Activated CD8-positive, alpha-beta memory T cell treated with anti-CD3 and anti-CD28 coated beads, Interleukin-2, amount 50 U/mL, for 24 hours (primary cell): ENCODE measurements at regions not wholly inside any gene's neighbourhood (a gene's known extent, or its start where the extent isn't known, plus 50 kb on each side); places are given as distances from the start of the nearest gene placed in this dataset.
"Not testable (repeated sequence)": the region's sequence is repeated elsewhere in the genome, so short reads cannot be mapped to it uniquely, and the experiment has no call there.

Experiments used
- DNase-seq: peaks from one replicate; pipeline ENCODE4 v3.0.0-alpha.2; 2020; ENCODE audit errors: extremely low read depth

DNA sequence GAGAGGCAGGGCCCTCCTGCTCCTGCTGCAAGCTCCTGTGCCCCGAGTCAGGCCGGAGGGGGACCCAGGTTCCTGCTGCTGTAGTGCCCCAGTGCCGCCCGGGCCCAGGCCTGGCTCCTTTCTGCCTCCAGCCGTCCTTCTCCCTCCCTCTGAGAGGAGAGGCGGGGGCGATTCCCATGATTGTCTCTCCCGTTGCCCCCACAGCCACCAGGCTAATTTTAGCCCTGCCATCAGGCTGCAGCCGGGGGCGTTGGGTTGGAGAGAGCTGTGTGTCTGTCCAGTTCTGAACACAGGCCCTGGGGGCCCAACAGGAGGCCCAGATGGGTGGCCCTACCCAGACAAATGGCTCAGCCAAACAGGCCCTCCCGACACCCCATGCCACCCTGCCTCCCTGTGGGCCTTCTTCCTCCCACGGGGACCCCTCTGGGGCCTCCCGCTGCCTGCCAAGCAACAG is 214.8 kb downstream of the TBC1D2B start:
- DNase-seq: no peak

DNA sequence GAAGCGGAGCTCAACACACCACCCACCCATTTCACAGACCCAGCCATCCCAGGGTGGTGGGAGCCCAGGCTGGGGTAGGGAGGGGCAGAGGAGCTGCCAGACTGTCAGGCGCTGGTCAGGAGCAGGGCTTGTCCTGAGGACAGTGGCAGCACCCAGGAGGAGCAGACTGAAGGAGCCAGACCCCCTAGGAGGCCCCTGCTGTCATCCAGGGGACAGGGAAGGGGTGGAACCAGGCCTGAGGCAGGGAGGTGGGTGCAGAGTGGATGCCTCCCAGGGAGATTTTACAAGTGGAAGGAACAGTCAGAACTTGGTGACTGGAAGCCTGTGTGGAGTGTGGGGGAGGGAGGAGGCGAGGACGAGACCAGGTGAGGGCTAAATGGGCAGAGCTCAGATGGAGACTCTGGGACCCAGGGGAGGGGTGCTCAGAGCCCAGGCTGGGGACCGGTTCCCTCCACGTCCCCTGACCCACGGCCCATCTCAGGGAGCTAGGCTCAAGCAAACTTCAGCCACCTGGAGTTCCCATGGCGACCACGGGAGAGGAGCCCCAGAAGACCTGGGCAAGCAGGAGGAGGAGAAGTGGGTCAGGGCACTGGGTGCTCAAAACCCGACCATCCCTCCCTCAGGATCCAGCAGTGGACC is 215.4 kb downstream of the TBC1D2B start:
- DNase-seq: not testable (repeated sequence)

DNA sequence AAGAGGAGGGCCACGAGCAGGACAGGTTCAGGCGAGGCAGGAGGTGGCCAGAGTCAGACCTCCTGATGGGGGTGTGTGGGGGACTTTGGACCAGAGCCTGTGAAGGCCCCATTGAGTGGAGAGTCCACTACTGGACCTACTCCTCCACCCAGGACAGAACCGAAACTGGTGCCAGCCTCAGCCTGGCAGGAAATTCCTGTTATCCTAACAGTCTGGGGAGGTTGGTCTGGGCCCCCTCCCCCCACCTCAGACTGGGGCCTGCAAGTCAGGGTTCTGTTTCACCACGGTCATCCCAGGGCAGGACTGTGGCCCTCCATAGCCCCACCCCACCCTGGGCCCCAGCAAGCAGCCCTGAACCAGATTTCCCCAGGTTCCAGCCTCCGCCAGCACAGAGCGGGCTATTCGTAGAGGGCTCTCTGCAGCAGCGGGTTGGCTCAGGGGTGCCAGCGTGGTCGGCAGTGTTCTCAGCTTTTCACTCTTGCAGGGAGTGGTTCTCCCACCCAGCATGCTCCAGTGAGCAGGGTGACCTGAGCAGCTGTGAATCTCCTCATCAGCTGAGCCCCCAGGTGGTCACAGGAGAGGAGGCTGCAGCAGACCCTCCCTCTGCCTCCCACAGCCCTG is 217.3 kb downstream of the TBC1D2B start:
- DNase-seq: no peak

DNA sequence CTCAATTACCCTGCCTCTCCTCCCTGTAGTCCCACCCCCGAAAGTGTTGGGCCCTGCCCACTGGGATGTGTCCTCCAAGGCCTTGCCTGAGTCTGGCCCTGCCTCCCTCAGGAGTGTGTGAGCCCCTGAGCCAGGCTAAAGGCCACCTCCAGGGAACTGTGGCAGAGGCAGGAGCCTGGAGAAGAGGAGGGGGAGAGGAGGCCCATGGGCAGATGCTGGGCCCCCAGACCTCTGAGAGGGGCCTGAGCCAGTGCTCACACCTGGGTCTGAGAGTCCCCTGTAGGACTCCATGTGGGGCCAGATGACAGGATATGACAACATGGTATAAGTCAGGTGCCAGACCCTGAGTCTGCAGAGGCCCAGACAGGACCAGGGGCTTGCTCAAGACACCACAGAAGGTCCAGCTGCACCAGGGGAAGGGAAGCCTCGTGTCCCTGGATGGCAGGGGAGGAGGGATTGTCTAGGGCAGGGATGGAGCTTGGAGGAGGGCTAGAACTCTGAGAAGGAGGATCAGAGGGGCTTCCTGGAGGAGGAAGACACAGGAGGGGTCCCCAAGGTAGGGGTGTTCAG is 217.9 kb downstream of the TBC1D2B start:
- DNase-seq: no peak

DNA sequence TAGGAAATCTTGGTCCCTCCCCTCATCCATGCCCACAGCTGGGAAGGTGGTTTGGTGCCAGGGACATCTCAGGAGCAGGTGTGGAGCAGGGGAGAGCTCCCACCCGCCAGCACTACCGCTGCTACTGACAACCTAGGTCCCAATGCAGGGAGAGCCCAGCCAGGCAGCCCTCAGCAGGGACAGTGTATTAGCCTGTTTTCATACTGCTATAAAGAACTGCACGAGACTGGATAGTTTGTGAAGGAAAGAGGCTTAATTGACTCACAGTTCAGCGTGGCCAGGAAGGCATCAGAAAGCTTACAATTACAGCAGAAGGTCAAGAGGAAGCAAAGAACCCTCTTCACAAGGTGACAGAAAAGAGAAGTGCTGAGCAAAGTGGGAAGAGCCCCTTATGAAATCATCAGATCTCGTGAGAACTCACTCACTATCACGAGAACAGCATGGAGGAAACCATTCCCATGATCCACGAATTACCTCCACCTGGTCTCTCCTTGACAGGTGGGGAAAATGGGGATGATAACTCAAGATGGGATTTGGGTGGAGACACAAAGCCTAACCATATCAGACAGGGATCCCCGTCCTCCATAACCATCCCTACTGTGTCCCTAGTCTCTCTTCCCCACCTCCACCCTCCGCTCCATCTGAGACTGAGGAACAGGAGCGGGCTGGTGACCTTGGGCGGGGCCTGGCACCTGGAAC is 218.6 kb downstream of the TBC1D2B start:
- no peak for DNase-seq

DNA sequence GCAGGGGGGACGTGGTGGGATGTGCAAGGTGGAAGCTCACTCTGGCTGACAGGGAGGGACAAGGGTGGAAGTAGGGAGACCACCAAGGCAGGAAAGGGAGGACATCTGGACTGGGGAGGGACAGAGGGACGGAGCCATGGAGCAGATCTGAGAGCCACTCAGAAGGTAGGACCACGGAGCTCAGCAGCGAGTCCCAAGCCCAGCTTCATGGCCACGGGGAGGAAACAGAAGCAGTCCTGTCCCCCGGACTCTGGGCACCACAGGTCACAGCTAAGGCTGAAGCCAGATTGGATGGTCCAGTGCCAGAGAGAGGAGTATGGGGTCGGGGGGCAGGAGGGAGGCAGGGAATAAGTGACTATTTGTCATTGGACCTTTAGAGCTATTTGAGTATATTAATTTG is 220.1 kb downstream of the TBC1D2B start:
- no peak for DNase-seq

DNA sequence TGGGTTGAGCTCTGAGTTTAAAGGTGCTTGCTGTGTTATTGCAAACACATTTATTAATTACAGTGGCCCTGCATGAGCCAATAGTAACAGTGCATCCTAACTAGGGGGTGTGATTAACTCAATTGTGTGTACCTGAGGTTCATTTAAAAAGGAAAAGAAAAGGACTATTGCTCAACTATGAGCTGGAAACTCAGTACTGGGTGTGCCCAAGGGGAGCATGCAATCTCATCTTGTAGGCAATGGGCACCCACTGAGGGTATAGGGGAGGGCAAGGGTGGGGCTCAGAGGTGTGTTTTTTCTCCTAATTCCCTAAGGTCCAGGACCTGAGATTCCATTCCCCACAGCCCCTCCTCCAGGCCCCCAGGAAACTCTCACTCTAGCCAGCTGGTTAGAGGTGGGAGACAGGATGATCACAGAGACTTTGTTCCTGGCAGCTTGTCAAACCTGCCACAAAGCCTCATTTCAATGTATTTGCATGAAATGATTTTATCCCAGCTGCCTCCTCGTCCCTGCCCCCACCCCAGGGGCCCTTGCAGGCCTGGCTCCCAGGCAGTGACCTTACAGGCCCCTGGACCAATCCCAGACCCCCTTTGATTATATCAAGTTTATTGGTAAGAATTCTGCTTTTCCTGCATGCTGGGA is 220.7 kb downstream of the TBC1D2B start:
- DNase-seq: no peak

DNA sequence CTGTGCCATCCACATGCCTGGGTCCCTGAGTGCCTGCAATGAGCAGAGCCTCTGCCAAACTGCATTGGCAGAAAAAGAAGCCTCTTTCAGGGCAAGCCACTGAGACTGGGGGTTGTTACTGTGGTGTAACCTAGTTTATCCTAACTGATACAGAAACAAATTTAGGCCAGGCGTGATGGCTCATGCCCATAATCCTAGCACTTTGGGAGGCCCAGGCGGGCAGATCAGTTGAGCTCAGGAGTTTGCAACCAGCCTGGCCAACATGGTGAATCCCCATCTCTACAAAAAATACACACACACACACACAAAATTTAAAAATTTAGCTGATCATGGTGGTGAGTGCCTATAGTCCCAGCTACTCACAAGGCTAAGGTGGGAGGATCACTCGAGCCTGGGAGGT is 221.6 kb downstream of the TBC1D2B start:
- no peak for DNase-seq

DNA sequence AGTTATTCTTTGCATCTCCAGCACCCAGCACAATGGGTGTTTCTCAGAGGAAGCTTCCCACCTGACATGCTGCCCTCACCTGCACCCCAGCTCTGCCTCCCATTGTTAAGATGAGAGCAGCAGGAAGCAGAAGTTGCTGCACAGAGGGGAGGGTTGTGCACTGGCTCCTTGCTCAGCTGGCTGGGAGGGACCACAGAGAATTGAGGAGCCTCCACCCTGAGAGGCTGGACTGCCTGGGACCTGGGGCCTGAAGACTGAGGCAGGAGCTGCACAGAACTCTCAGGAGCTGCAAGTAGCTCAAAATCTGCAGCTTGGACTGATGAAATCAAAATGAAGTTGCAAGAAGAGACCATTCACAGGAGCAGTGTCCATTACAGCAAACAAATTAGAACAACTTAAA is 222.3 kb upstream of the LINGO1 start:
- DNase-seq: no peak

DNA sequence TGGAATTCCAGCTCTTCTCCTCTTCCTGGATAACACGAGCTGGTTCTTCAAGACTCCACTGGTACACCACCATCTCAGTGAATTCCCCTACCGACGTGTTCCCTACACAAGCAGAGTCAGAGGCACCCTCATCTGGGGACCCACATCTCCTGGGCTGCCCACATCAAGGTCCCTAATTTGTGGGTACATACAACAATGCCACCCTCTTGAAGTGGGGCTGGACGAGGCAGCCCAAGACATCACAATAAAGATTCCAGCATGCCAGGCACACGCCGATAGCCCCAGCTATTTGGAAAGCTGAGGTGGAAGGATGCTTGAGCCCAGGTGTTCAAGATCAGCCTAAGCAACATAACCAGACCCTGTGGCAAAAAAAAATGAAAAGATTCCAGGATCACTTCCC is 221.2 kb upstream of the LINGO1 start:
- DNase-seq: no peak

DNA sequence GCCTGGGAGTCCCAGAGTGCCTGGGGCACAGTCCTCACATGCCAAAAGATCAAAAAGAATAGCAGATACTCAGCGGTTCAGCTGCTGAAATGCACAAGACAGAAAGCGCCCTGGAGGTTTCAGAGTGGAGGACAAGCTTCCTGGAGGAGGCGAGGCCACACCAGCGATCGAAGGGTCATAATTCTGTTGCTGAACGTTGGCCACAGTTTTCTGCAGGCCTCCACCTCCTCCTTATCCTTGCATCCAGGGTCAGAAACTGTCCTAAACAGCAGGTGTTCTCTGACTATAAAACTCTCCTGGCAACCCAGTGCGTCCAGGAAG is 220.3 kb upstream of the LINGO1 start:
- DNase-seq: no peak

DNA sequence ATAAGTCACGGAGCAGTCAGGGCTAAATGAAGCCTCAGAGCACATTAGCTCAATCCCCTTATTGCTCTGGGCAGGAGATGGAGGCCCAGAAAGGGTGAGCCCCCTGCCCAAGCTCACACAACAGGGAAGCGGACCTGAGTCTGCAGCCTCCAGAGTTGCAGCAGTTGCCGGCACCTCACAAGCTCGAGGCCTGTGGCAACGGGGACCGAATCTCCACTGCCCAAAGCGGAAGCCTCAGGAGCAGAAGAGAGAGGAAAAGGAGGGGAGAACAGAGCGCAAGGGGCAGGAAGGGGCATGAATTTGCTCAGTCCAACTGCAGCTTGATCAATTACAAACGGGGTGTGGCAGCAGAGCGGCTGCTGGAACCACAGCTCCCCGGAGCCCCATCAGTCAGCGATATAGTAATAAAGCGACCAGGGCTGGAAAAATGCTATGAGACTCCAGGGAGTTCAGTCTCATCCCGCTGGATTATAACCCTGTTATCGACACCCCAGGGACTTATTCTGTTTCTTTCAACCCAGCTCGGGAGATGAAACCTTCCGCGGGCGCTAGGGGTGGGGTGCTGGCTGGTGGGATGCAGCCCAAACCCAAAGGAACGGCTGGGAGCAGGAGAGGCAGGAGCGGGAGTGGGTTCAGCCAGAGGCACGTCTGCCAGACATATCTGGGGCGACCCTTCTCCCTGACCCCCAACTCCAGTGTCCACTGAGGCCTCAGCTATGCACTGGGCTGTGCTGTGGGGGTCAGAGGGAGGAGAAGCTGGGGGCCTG is 219.7 kb upstream of the LINGO1 start:
- no peak for DNase-seq

DNA sequence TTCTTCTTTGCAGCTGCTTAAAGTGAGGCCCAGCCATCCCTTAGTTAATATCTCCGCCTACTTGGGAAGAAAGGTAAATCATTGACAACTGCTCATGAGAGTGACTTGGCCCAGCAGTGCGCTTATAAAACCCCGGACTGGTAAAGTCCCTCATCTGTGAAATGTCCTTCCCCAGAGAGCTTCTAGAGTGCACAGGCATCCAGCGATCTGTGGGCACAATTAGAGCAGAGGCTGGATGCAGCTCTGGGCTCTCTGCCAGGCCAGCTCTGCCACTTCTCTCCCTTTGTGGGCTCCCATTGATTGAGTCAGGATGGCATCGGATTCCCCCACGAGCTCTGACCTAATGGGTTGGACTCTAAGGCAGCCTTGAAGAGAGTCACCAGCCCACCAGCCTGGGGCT is 219.0 kb upstream of the LINGO1 start:
- DNase-seq: no peak

DNA sequence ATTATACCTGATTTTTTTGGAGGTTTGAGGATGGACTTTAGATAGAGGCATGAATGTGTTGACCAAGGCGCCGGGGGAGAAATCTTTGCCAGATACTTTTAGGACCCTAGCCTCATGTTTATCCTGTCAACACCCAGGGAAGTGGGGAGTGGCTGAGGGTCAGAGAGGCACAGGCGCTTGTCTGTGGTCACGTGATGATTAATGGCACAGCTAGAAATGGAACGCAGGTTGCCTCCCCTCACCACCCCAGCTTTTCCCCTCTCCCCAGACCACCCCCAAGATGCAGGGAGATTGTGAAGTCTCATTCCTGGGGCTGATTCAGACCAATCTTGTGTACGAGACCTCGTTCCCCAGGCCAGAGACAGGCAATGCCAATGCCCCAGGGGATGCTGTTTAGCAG is 218.4 kb upstream of the LINGO1 start:
- DNase-seq: no peak

DNA sequence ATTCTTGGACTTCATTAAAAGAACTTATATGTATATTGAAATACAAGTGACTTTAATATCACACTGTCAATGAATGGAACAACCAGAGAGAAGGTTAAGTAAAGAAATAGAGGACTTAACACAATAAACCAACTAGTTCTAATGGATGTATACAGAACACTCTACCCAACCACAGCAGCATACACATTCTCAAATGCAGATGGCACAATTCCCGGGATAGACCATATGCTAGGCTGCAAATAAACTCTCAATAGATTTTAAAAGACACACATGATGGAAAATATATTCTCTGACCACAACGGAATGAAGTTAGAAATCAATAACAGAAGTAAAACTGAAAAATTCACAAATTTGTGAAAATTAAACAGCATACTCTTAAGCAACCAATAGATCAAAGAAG is 214.3 kb upstream of the LINGO1 start:
- DNase-seq: no peak

DNA sequence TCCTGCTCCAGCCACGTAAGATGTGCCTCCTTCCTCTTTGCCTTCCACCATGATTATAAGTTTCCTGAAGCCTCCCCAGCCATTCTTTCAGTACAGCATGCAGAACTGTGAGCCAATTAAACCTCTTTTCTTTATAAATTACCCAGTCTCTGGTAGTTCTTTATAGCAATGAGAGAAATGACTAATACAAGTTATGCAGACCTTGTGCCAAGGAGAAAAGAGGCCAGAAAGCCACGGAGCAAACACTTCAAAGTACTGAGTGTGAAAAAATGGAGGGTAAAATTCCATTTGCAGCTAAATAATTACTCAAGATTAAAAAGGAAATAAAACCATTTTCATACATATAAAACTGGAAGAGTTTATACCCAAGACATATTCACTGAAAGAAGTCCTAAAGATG is 213.6 kb upstream of the LINGO1 start:
- DNase-seq: no peak

DNA sequence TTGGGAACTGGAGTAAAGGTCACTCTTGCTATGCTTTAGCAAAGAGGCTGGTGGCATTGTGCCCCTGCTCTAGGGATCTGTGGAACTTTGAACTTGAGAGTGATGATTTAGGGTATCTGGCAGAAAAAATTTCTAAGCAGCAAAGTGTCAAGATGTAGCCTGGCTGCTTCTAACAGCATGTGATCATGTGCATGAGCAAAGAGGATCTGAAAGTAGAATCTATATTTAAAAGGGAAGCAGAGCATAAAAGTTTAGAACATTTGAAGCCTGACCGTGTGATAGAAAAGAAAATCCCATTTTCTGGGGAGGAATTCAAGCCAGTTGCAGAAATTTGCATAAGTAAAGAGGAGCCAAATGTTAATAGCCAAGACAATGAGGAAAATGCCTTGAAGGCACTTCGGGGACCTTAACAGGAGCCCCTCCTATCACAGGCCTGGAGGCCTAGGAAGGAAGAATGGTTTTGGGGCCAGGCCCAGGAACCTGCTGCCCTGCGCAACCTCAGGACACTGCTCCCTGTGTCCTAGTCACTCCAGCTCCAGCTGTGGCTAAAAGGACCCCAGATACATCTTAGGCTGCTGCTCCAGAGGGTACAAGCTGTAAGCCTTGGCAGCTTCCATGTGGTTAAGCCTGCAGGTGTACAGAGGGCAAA is 212.2 kb upstream of the LINGO1 start:
- no peak for DNase-seq

DNA sequence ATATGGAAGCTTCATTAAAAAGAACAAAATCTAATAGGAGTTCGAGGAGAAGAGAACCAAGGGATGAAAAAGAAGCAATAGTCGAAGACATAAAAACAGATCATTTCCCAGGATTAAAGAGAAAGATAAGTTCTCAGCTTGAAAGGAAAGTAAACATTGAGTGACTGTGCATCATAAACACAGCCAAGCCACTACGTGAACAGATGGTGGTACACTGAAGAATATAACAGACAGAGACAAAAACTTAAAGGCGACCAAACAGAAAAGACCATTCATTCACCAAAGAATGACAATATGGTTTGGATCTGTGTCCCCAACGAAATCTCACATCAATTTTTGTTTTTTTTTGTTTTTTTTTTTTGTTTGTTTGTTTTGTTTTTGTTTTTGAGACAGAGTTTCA is 210.8 kb upstream of the LINGO1 start:
- DNase-seq: no peak

DNA sequence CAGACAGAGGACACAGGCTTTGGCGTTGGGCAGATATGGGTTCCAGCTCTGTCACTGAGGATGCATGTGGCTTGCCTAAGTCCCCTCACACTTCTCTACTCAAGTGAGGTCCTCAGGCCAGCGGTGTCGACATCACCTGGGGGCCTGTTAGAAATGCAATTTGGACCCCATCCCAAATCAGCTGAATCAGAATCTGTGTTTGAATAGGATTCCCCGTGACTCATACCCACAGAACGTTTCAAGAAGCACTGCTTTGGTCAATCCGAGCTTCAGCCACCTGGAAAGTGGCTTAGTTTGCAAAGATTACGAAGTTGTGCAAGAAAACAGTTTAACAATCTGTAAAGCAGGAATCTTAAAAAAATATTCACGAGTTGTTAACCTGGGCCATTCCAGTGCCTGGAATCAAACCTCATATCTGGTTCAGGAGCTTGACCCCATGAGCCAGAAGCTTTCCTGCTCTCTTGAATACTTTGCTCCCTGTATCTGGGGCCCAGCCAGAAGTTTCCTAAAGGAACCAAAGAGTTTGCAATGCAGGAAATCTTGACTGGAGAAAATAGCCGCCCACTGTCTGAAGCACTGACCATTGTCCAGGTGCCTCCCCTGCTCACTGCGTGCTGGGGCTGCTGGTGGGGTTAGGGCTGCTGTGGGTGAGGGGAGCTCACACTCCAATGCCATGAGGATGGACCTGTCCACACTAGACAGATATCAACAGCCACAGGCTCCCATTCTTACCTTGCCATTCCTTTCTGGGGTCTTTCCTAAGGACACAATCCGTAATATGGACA is 208.5 kb upstream of the LINGO1 start:
- DNase-seq: no peak
